Naive thymus-derived CD8-positive, alpha-beta T cell (primary cell): ENCODE measurements at regions not wholly inside any gene's neighbourhood (a gene's known extent, or its start where the extent isn't known, plus 50 kb on each side); places are given as distances from the start of the nearest gene placed in this dataset.

Experiments
- ATAC-seq, 2 donors: fragments of 150-1000 bp; cut with Tn5 transposase in 1 of 2; sonication (Bioruptor Pico), chemical (Tn5 transposase) in 1 of 2; 1 replicate in 1 of 2; 2 replicates in 1 of 2; pipeline ENCODE4 v1.10.0; 2021; ENCODE audit warnings: mild to moderate bottlenecking in 2 of 2, moderate library complexity in 2 of 2
- POLR2A ChIA-PET: fragments of 350-600 bp; sonication (Branson Sonifier 250); formaldehyde crosslinking; loops from one replicate; lab custom pipeline; 2021; ENCODE audit warnings: antibody characterized with exemption; lab: Charles Lee
- DNase-seq, 10 donors: peaks; one replicate each; pipeline versions ENCODE4 v3.0.0 to v3.0.0-alpha.2; 2020 to 2022
- H3K27ac Mint-ChIP-seq, 10 donors: one replicate each; pipeline ENCODE4 v1.8.0; 2020 to 2022; ENCODE audit warnings: mild to moderate bottlenecking in 10 of 10, mixed read lengths in 10 of 10, moderate library complexity in 4 of 10, inconsistent platforms in 1 of 10
- H3K27me3 Mint-ChIP-seq, 5 donors: one replicate each; pipeline ENCODE4 v1.8.0; 2021 to 2022; ENCODE audit warnings: mixed read lengths in 5 of 5
- H3K36me3 Mint-ChIP-seq, 3 donors: one replicate each; pipeline ENCODE4 v1.8.0; 2020 to 2022; ENCODE audit warnings: mixed read lengths in 3 of 3, mild to moderate bottlenecking in 2 of 3, inconsistent platforms in 1 of 3
- H3K4me1 Mint-ChIP-seq, 4 donors: one replicate each; pipeline ENCODE4 v1.8.0; 2021 to 2022; ENCODE audit warnings: mixed read lengths in 4 of 4
- H3K4me3 Mint-ChIP-seq, 10 donors: one replicate each; pipeline ENCODE4 v1.8.0; 2020 to 2022; ENCODE audit warnings: mild to moderate bottlenecking in 10 of 10, mixed read lengths in 10 of 10, moderate library complexity in 6 of 10, inconsistent platforms in 1 of 10
- H3K9me3 Mint-ChIP-seq, 9 donors: one replicate each; pipeline ENCODE4 v1.8.0; 2020 to 2022; ENCODE audit warnings: mixed read lengths in 9 of 9, mild to moderate bottlenecking in 3 of 9, inconsistent platforms in 1 of 9, moderate library complexity in 1 of 9

DNA sequence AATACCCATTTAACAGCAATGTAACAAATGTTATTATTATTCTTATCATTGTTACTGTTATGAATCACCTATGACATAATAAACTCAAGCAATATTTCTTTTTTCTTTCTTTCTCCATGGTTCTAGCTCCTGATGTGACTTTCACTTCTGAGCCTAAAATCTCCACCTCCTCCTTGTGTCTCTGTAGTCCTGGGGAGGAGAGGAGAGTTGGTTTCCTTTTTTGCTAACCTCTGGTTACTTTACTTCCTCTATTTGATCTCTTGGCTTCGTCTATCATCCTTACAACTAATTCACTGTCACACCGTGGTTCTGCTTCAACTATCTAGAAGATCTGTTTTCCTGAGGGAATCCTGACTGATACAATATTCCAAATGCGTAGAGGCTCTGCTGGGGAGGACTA is 456.6 kb downstream of the VRK1 start:
- Mint-ChIP-seq H3K36me3 (peaks cover 0 to 5% (median 0%) of the 10 kb centered on the region in 3 donors), H3K4me1 (peaks cover 16 to 26% (median 23%) of the 10 kb centered on the region in 4 donors), H3K4me3 (no peak overlapping the region), H3K9me3 (peaks cover 0 to 16% (median 0%) of the 10 kb centered on the region in 9 donors), H3K27me3 (no peaks in the 10 kb centered on the region), H3K27ac (peak overlapping the region in 1 of 10 donors; percentile 3)
- no peak for DNase-seq
- POLR2A ChIA-PET = no interaction called here
- no peak for ATAC-seq

DNA sequence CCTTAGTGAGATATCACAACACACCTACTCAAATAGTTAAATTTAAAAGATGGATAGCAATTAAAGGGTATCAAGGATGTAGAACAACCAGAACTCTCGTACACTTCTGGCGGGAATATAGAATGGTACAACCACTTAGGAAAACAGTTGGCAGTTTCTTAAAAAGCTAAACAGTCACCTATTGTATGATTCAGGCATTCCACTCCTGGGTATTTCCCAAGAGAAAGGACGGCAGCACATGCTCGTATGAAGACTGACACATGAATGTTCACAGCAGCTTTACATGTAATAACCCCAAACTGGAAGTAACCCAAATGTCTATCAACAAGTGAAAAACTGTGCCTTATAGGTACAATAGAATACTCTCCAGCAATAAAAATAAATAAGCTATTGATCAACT is 465.2 kb downstream of the VRK1 start:
- Mint-ChIP-seq H3K9me3 (peaks cover 0 to 12% (median 0%) of the 10 kb centered on the region in 9 donors), H3K4me1 (peaks cover 0 to 2% (median 0%) of the 10 kb centered on the region in 4 donors), H3K4me3 (no peak overlapping the region), H3K36me3 (no peaks in the 10 kb centered on the region), H3K27me3 (peaks cover 0 to 2% (median 0%) of the 10 kb centered on the region in 5 donors), H3K27ac (no peak overlapping the region)
- no peak for ATAC-seq
- POLR2A ChIA-PET = no interaction called here
- no peak for DNase-seq

DNA sequence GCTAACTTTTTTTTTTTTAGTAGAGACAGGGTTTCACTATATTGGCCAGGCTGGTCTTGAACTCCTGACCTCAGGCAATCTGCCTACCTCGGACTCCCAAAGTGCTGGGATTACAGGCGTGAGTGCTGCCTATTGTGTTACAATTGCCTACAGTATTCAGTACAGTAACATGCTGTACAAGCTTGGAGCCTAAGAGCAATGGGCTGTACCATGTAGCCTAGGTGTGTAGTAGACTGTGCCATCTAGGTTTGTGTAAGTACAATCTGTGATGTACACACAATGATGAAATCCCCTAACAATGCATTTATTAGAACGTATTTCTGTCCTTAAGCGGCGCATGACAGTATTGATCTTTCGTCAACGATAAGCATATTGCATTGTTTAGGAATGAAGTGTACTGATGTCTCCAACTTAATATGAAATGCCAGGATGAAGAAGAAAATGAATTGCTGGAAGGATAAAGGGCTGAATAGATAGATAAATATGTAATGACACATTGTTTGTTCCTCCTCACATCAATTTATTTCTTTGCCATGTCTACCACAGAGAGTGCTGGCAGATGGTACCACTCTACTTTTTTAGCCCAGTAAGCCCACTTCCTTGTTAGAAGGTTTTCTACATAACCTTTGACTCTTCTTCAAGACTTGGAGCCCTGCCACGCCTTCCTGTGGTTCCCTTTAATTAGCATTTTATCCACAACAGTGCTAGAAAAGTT is 467.5 kb downstream of the VRK1 start:
- Mint-ChIP-seq H3K4me1 (peaks cover 0 to 4% (median 0%) of the 10 kb centered on the region in 4 donors), H3K27ac (peak overlapping the region in 1 of 10 donors; percentile 55), H3K36me3 (no peaks in the 10 kb centered on the region), H3K9me3 (peaks cover 0 to 12% (median 0%) of the 10 kb centered on the region in 9 donors), H3K4me3 (no peak overlapping the region), H3K27me3 (peaks cover 0 to 2% (median 0%) of the 10 kb centered on the region in 5 donors)
- ATAC-seq (no peak), DNase-seq (no peak)
- POLR2A ChIA-PET = interaction anchor here (0.7 kb wide), 1 partner anchor 9 kb away, joined by 5 read pairs; no protein-coding TSS in a partner anchor

DNA sequence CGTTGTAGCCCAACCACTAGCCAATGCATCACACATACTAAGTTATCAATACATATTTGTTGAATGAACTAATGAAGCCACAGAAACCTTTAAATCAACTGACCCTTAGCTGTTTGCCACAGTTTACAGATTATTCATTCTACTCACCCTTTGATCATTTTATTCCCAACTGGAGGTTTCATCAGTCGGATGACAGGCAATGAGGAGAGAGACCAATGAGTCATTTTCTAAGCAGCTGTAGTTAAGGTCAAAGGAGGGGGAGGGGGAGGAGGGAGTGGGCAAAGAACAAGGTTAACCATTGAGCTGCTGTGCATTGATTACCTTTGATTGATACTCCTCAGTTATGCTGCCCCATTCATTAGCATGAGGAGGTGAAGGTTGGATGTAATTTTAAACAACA is 469.5 kb downstream of the VRK1 start:
- no peak for DNase-seq
- no peak for ATAC-seq
- peaks cover 0 to 4% (median 0%) of the 10 kb centered on the region in 4 donors for H3K4me1 Mint-ChIP-seq
- H3K27ac Mint-ChIP-seq = no peak overlapping the region
- H3K9me3 Mint-ChIP-seq = peaks cover 0 to 10% (median 0%) of the 10 kb centered on the region in 9 donors
- H3K36me3 Mint-ChIP-seq = no peaks in the 10 kb centered on the region
- H3K4me3 Mint-ChIP-seq = no peak overlapping the region
- POLR2A ChIA-PET = no interaction called here
- H3K27me3 Mint-ChIP-seq = peaks cover 0 to 3% (median 0%) of the 10 kb centered on the region in 5 donors

DNA sequence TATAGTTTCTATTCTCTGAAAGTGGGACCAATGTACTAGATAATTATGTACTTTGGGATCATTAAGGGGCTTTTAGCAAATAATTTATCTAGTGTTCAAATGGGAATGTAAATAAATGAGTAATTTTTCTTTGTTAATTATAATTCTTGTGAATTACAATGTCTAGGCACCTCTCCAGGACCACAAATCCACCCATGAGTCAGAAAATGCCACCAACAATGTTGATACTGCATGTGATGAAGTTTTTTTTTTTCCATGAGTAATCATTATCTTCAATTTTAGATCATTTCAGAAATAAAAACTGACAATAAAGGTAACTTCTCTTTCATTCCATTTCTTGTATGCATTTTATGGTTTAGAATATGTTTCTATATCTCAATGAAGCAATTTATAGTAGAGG is 470.3 kb downstream of the VRK1 start:
- ATAC-seq = no peak
- POLR2A ChIA-PET = no interaction called here
- no peaks in the 10 kb centered on the region for H3K36me3 Mint-ChIP-seq
- H3K27me3 Mint-ChIP-seq = peaks cover 0 to 4% (median 2%) of the 10 kb centered on the region in 5 donors
- no peak overlapping the region for H3K4me3 Mint-ChIP-seq
- peaks cover 0 to 4% (median 0%) of the 10 kb centered on the region in 4 donors for H3K4me1 Mint-ChIP-seq
- peaks cover 0 to 2% (median 0%) of the 10 kb centered on the region in 9 donors for H3K9me3 Mint-ChIP-seq
- DNase-seq = no peak
- no peak overlapping the region for H3K27ac Mint-ChIP-seq

DNA sequence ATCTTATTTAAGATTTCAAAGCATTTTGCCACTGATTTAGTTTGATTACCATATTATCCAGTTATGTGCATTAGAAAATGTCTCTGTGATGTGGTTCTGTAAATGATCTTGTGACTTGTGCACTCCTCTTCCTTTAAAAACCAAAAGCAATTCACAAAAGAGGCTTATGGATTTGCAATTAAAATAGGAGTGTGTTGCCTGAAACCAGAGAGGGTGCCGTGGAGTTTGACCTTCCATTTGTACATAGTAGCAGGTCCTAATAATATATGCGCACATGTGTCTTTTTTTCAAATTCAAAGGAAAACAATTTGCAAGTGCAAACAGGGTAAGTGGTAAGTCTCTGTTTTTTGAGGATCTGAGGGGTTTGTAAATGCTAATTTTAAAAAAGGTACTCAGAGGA is 470.9 kb downstream of the VRK1 start:
- no peak for DNase-seq
- POLR2A ChIA-PET = no interaction called here

DNA sequence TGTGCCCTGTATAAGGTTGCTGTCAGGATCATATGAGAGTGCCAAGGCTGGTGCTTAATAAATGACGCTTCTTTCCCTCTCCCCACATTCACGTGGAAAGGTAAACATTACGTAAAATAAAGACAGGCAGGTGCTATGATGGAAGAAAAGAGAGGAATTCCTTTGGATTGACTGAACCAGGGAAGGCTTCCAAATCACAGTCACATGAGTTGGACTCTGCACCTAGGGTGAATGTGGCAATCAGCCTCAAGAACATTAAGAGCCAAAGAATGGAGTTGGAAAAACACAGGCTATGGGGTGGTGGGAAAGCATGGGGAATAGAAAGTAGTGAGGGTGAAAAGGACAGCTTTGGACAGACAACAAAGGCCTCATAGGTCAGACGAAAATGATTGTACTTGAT is 473.1 kb downstream of the VRK1 start:
- Mint-ChIP-seq H3K9me3 (no peaks in the 10 kb centered on the region), H3K4me1 (peaks cover 0 to 4% (median 0%) of the 10 kb centered on the region in 4 donors), H3K36me3 (no peaks in the 10 kb centered on the region), H3K27me3 (peaks cover 0 to 10% (median 3%) of the 10 kb centered on the region in 5 donors), H3K27ac (no peak overlapping the region), H3K4me3 (no peak overlapping the region)
- DNase-seq = no peak
- ATAC-seq = no peak
- POLR2A ChIA-PET = no interaction called here

More for the DNA sequence above, 470.9 kb downstream of the VRK1 start:
- no peaks in the 10 kb centered on the region for H3K9me3 Mint-ChIP-seq
- no peak overlapping the region for H3K27ac Mint-ChIP-seq
- H3K4me3 Mint-ChIP-seq = no peak overlapping the region
- peaks cover 0 to 4% (median 0%) of the 10 kb centered on the region in 4 donors for H3K4me1 Mint-ChIP-seq
- ATAC-seq = no peak
- H3K27me3 Mint-ChIP-seq = peaks cover 0 to 9% (median 2%) of the 10 kb centered on the region in 5 donors
- no peaks in the 10 kb centered on the region for H3K36me3 Mint-ChIP-seq

DNA sequence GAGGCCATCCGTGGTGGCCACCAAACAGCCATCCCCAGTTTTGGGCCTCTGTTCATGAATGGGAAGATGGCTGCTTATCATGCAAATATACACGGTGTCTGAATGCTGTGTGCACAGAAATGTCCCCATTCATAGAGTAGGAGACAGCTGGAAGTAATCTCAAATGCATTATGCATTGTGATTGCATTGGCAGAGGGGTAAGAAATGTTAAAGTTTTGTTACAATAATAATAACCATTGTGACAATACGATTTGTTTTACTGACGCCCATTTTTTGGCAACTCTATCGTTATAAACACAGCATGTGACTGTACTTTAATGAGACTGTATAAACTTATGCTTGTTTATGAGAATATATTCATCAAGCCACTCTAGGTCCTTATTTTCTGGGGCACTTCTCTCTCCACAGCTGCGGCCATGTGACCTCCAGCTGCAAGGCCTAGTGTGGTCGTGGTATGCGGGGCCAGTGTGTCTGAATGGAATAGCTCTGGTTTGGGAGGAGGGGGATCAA is 474.3 kb downstream of the VRK1 start:
- no peak overlapping the region for H3K4me3 Mint-ChIP-seq
- POLR2A ChIA-PET = no interaction called here
- H3K27me3 Mint-ChIP-seq = peaks cover 0 to 10% (median 4%) of the 10 kb centered on the region in 5 donors
- no peaks in the 10 kb centered on the region for H3K36me3 Mint-ChIP-seq
- peaks cover 10 to 11% (median 11%) of the 10 kb centered on the region in 4 donors for H3K4me1 Mint-ChIP-seq
- H3K27ac Mint-ChIP-seq = no peak overlapping the region
- ATAC-seq (no peak), DNase-seq (no peak)
- no peaks in the 10 kb centered on the region for H3K9me3 Mint-ChIP-seq

DNA sequence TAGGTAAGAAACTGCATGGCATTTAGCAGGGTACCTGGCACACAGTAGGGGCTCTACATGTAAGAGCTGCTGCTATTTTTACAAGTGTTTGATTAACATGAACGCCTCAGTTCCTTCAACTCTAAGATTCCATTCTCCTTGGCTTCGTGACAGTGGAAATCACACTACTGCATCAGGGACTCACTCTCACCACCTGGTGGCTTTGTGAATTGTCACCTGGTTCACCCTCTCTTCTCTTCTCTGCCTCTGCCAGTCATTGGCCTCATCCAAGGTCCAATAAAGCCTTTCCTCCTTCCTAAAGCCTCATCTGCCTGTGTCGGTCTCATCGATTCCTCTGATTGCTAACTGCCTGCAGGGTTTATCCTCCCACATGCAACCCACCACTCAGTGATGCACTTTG is 476.4 kb downstream of the VRK1 start:
- Mint-ChIP-seq H3K4me3 (no peak overlapping the region), H3K36me3 (no peaks in the 10 kb centered on the region), H3K4me1 (peaks cover 16 to 19% (median 17%) of the 10 kb centered on the region in 4 donors), H3K27me3 (peaks cover 0 to 10% (median 6%) of the 10 kb centered on the region in 5 donors), H3K9me3 (no peaks in the 10 kb centered on the region), H3K27ac (peak overlapping the region in 1 of 10 donors; percentile 11)
- ATAC-seq = no peak
- DNase-seq = no peak
- POLR2A ChIA-PET = no interaction called here

DNA sequence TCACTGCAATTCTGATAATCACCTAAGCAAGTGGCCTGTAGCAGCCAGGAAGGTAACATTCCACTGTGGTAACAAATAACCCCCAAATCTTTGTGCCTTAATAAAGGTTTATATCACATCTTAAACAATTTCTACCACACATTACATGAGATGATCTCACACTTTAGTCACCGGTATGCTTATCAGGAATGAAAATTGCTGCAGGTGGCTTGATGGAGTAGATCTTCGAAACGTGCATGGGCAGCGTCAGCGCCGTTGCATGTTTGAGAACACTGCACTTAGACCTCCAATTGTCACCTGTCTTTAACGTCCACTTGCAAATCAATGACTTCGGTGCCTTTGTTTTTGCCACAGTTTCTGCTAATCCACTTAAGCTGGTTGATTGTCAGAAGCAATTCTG is 477.4 kb downstream of the VRK1 start:
- H3K27ac Mint-ChIP-seq = peak overlapping the region in 1 of 10 donors; percentile 23
- H3K4me3 Mint-ChIP-seq = no peak overlapping the region
- peaks cover 16 to 19% (median 17%) of the 10 kb centered on the region in 4 donors for H3K4me1 Mint-ChIP-seq
- no peak for ATAC-seq
- no peak for DNase-seq
- no peaks in the 10 kb centered on the region for H3K36me3 Mint-ChIP-seq
- H3K27me3 Mint-ChIP-seq = peaks cover 0 to 13% (median 6%) of the 10 kb centered on the region in 5 donors
- H3K9me3 Mint-ChIP-seq = no peaks in the 10 kb centered on the region
- POLR2A ChIA-PET = no interaction called here

DNA sequence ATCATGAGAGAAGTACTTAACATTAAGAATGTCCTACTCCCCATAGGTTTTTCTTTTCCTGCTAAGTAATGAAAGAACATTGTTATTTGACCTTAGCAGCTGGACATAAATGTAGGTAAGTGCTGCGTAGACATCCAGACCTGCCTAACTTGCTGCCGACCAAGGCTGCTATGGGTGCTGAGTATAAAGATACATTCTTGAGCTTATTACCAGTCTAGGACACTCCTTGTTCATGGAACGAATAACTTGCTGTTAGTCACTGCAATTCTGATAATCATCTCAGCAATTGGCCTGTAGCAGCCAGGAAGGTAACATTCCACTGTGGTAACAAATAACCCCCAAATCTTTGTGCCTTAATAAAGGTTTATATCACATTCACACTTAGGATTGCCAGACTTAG is 478.1 kb downstream of the VRK1 start:
- H3K4me1 Mint-ChIP-seq = peaks cover 16 to 19% (median 17%) of the 10 kb centered on the region in 4 donors
- ATAC-seq = no peak
- POLR2A ChIA-PET = no interaction called here
- peaks cover 0 to 20% (median 6%) of the 10 kb centered on the region in 5 donors for H3K27me3 Mint-ChIP-seq
- H3K9me3 Mint-ChIP-seq = no peaks in the 10 kb centered on the region
- H3K36me3 Mint-ChIP-seq = no peaks in the 10 kb centered on the region
- no peak for DNase-seq
- H3K4me3 Mint-ChIP-seq = peak overlapping the region in 2 of 10 donors; percentile 2 to 26
- H3K27ac Mint-ChIP-seq = no peak overlapping the region

DNA sequence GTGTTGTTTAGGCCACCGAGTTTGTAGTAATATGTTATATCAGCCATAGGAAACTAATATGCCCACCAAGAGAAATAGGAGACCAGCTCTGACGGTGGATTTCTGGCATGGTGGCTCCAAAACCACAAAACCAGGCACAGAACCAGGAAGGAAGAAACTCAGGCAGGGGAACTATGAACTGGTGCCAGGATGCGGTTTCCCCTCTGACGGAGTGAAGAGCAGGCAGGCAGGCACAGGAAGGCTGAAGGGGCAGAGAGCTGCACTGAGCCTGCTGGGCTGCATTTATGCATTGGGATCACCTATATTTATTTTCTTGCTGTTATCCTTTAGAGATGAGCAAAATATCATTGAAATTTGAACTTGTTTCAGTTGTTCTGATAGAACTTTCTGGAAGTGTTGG is 479.4 kb downstream of the VRK1 start:
- POLR2A ChIA-PET = no interaction called here
- peak; percentile 52 to 73 for ATAC-seq
- peak overlapping the region in 3 of 10 donors; percentile 8 to 68 (median 22) for H3K27ac Mint-ChIP-seq

DNA sequence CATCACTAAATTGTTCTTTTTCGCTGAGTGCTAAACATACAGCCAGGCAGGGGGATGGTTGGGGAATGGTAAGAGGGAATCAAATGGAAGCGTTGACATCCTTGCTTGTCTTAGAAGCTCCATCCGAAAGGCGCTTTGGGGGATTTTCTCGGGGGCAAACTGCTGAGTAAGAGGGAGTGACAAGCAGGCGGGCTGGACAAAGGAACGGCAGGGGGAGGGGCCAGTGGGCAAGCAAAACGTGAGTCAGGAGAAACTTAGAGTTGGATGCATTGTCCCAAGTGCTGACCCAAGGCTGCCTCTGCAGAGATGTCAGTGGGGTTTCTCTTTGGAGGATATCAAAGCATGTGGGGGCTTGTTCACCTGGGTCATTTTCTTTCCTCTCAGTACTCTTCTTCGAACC is 480.5 kb downstream of the VRK1 start:
- POLR2A ChIA-PET = no interaction called here

More for the DNA sequence above, 479.4 kb downstream of the VRK1 start:
- Mint-ChIP-seq H3K4me1 (peaks cover 16 to 21% (median 17%) of the 10 kb centered on the region in 4 donors), H3K4me3 (peak overlapping the region in 5 of 10 donors; percentile 6 to 46 (median 23)), H3K9me3 (no peaks in the 10 kb centered on the region), H3K27me3 (peaks cover 0 to 21% (median 6%) of the 10 kb centered on the region in 5 donors), H3K36me3 (no peaks in the 10 kb centered on the region)
- DNase-seq = peak in 7 of 10 donors; percentile 12 to 38 (median 20)

More for the DNA sequence above, 480.5 kb downstream of the VRK1 start:
- Mint-ChIP-seq H3K4me3 (no peak overlapping the region), H3K36me3 (no peaks in the 10 kb centered on the region), H3K27me3 (peaks cover 0 to 16% (median 6%) of the 10 kb centered on the region in 5 donors), H3K27ac (peak overlapping the region in 1 of 10 donors; percentile 29), H3K4me1 (peaks cover 16 to 22% (median 17%) of the 10 kb centered on the region in 4 donors), H3K9me3 (no peaks in the 10 kb centered on the region)
- no peak for DNase-seq
- no peak for ATAC-seq
